Bronchial epithelial cell (primary cell): ENCODE measurements at regions not wholly inside any gene's neighbourhood (a gene's known extent, or its start where the extent isn't known, plus 50 kb on each side); places are given as distances from the start of the nearest gene placed in this dataset.

Experiments used
- DNase-seq: peaks from one replicate; pipeline ENCODE4 v3.0.0-alpha.2; 2010; ENCODE audit warnings: low read depth
- FAIRE-seq: peaks from 2 replicates; lab custom pipeline; 2011; peaks lifted over from hg19 to GRCh38; lab: Jason Lieb, UNC
- H3K27me3 ChIP-seq: 2 replicates; pipeline ENCODE4 v1.5.1; 2011; ENCODE audit warnings: low read length; ENCODE audit not compliant: control insufficient read depth, insufficient read depth
- H3K36me3 ChIP-seq: 2 replicates; pipeline ENCODE4 v1.5.1; 2011; ENCODE audit warnings: low read length; ENCODE audit not compliant: control insufficient read depth, insufficient read depth
- H3K4me3 ChIP-seq: 2 replicates; pipeline ENCODE4 v1.5.1; 2011; ENCODE audit warnings: mild to moderate bottlenecking, low read depth, low read length, control low read depth
- TF ChIP-seq, protein P1 (sequence below): IDR thresholded peaks from 2 replicates; pipeline ENCODE4 v1.5.1; 2011; ENCODE audit warnings: mild to moderate bottlenecking, moderate library complexity, low read length, control low read depth, inconsistent platforms; ENCODE audit not compliant: insufficient read depth, severe bottlenecking

DNA sequence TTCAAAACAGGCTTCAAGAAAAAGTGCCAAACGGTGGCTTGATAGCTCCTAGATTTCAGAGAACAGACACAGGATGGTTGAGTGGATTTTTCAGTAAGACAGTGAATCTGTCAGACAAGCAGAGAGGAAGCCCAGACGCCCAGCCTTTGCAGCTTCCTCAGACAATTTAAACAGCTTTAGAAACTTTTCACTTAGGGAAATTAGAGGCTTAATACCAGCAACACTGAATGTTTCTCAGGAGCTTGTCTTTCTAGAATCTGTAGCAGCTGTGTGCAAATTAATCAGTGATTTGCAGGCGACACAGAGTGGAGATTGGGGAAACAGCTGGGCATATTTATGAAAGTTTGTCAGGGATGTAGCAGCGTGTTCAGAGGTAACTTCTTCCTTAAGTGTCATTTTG is 362.1 kb downstream of the GALC start:
- TF ChIP-seq, protein P1, sequence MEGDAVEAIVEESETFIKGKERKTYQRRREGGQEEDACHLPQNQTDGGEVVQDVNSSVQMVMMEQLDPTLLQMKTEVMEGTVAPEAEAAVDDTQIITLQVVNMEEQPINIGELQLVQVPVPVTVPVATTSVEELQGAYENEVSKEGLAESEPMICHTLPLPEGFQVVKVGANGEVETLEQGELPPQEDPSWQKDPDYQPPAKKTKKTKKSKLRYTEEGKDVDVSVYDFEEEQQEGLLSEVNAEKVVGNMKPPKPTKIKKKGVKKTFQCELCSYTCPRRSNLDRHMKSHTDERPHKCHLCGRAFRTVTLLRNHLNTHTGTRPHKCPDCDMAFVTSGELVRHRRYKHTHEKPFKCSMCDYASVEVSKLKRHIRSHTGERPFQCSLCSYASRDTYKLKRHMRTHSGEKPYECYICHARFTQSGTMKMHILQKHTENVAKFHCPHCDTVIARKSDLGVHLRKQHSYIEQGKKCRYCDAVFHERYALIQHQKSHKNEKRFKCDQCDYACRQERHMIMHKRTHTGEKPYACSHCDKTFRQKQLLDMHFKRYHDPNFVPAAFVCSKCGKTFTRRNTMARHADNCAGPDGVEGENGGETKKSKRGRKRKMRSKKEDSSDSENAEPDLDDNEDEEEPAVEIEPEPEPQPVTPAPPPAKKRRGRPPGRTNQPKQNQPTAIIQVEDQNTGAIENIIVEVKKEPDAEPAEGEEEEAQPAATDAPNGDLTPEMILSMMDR: no peak
- FAIRE-seq (no peak), DNase-seq (no peak)

GRCh38 chr14:87629788-87630187 is 363.2 kb downstream of the GALC start:
- Histone ChIP-seq H3K4me3 (no peak overlapping the region), H3K36me3 (no peaks in the 10 kb centered on the region), H3K27me3 (no peaks in the 10 kb centered on the region)
- DNase-seq: no peak
- no peak for FAIRE-seq
- TF ChIP-seq, protein P1: no peak

More for the DNA sequence above, 362.1 kb downstream of the GALC start:
- no peaks in the 10 kb centered on the region for H3K36me3 ChIP-seq
- H3K27me3 ChIP-seq: no peaks in the 10 kb centered on the region
- H3K4me3 ChIP-seq: no peak overlapping the region

DNA sequence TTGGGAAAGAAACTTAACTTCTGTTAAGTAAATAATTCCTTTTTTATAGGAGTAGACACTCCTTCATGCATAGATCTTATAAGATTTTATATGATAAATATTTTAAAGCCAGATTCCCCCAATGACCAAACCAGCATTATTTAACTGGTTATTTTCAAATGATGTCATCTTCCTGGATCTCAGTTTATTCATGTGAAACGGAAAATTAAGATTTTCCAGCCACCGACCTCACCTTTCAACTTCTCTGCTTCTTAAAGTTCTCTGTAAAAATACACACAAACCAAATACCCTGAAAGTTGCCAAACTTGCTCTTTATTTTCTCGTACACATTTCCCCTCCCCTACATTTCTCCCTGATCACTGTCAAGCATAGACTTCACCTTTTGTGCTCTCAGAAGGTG is 364.2 kb downstream of the GALC start:
- Histone ChIP-seq H3K4me3 (no peak overlapping the region), H3K36me3 (no peaks in the 10 kb centered on the region), H3K27me3 (no peaks in the 10 kb centered on the region)
- FAIRE-seq (no peak), DNase-seq (no peak)
- TF ChIP-seq, protein P1: no peak

DNA sequence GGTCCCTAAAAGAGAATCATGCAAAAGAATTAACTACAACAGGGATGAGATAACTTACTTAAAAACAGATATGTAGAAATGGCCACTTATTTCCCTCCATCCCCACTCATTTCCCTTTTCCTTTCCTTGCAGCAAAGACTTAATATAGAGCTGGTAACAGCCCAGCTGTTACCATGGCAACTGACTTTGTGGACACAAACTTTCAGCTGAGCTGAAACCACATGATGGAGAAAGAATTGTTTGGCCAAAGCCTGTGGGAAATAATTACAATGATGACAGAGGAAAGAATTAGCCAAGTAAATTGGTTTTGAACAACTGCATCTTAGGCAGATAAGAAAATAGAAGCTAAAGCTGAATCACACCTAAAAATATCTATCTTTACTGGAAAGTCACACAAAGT is 364.9 kb downstream of the GALC start:
- Histone ChIP-seq H3K36me3 (no peaks in the 10 kb centered on the region), H3K4me3 (no peak overlapping the region), H3K27me3 (no peaks in the 10 kb centered on the region)
- no peak for DNase-seq
- FAIRE-seq: no peak
- TF ChIP-seq, protein P1: no peak

- no peaks in the 10 kb centered on the region for H3K27me3 ChIP-seq
- TF ChIP-seq, protein P1: no peak
- FAIRE-seq: no peak
- no peak for DNase-seq
- no peaks in the 10 kb centered on the region for H3K36me3 ChIP-seq
- no peak overlapping the region for H3K4me3 ChIP-seq
These were observed 366.7 kb downstream of the GALC start for GRCh38 chr14:87626266-87626665.

DNA sequence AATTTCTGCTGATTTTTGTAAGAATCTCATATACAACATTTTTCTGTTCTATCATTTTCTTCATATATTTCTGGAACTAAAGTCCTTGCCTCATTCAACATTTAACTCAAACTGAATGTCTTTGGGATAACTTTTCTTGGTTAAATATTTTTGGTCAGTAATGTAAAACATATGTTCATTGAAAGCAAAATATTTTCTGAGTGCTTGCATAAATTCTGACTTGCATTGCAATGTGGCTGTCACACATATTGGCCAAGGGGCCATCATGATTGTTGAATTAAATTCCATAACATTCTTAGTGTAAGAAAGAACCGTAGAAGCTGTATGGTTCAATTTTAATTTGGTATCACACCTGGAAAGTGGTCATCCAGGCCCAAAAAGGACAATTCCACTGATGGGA is 369.4 kb downstream of the GALC start:
- TF ChIP-seq, protein P1: no peak
- FAIRE-seq (no peak), DNase-seq (no peak)
- Histone ChIP-seq H3K4me3 (no peak overlapping the region), H3K27me3 (no peaks in the 10 kb centered on the region), H3K36me3 (no peaks in the 10 kb centered on the region)
